ENCODE measurements at regions not wholly inside any gene's neighbourhood (a gene's known extent, or its start where the extent isn't known, plus 50 kb on each side); places are given as distances from the start of the nearest gene placed in this dataset.

GRCh38 chr10:29895456-29895855, 163.9 kb downstream of the JCAD start:
- DNase-seq: no peak
- intact Hi-C loops (cut with micrococcal nuclease): no loop called here
- H3K27me3 Mint-ChIP-seq: peaks cover 9% of the 10 kb centered on the region
- H3K4me1 Mint-ChIP-seq (ENCODE audit: low read depth): no peaks in the 10 kb centered on the region
- CTCF ChIA-PET: interaction anchor here (0.6 kb wide), 1 partner anchor 23 kb away, joined by 3 read pairs; no protein-coding TSS in a partner anchor
- H3K36me3 Mint-ChIP-seq: no peaks in the 10 kb centered on the region
- no peak overlapping the region for H3K27ac Mint-ChIP-seq
- H3K9me3 Mint-ChIP-seq: no peaks in the 10 kb centered on the region
- no peak overlapping the region for H3K4me3 Mint-ChIP-seq
- POLR2A ChIA-PET: no interaction called here

- Mint-ChIP-seq H3K4me3 (no peak overlapping the region), H3K27me3 (peaks cover 7% of the 10 kb centered on the region), H3K9me3 (no peaks in the 10 kb centered on the region), H3K27ac (no peak overlapping the region), H3K4me1 (ENCODE audit: low read depth) (no peaks in the 10 kb centered on the region), H3K36me3 (no peaks in the 10 kb centered on the region)
- intact Hi-C loops (cut with micrococcal nuclease): no loop called here
- DNase-seq: no peak
- CTCF ChIA-PET: no interaction called here
- POLR2A ChIA-PET: no interaction called here
These were observed 171.1 kb downstream of the JCAD start for GRCh38 chr10:29888321-29888720.

- H3K27ac Mint-ChIP-seq: no peak overlapping the region
- no peak overlapping the region for H3K4me3 Mint-ChIP-seq
- no peaks in the 10 kb centered on the region for H3K4me1 Mint-ChIP-seq (ENCODE audit: low read depth)
- DNase-seq: no peak
- no peaks in the 10 kb centered on the region for H3K9me3 Mint-ChIP-seq
- intact Hi-C loops (cut with micrococcal nuclease): no loop called here
- peaks cover 7% of the 10 kb centered on the region for H3K27me3 Mint-ChIP-seq
- ChIA-PET POLR2A (no interaction called here), CTCF (no interaction called here)
- H3K36me3 Mint-ChIP-seq: no peaks in the 10 kb centered on the region
These were observed 173.1 kb downstream of the JCAD start for GRCh38 chr10:29886299-29886698.

- no peaks in the 10 kb centered on the region for H3K36me3 Mint-ChIP-seq
- ChIA-PET POLR2A (no interaction called here), CTCF (interaction anchor here (0.9 kb wide), 1 partner anchor 28 kb away, joined by 5 read pairs; no protein-coding TSS in a partner anchor)
- H3K4me3 Mint-ChIP-seq: no peak overlapping the region
- no peak overlapping the region for H3K27ac Mint-ChIP-seq
- no peak for DNase-seq
- no peaks in the 10 kb centered on the region for H3K9me3 Mint-ChIP-seq
- intact Hi-C loops (cut with micrococcal nuclease): no loop called here
- H3K4me1 Mint-ChIP-seq (ENCODE audit: low read depth): no peaks in the 10 kb centered on the region
- peaks cover 16% of the 10 kb centered on the region for H3K27me3 Mint-ChIP-seq
These were observed 176.2 kb downstream of the JCAD start for GRCh38 chr10:29883231-29883630.

- H3K9me3 Mint-ChIP-seq: no peaks in the 10 kb centered on the region
- no peaks in the 10 kb centered on the region for H3K4me1 Mint-ChIP-seq (ENCODE audit: low read depth)
- H3K27ac Mint-ChIP-seq: no peak overlapping the region
- CTCF ChIA-PET: no interaction called here
- peaks cover 18% of the 10 kb centered on the region for H3K27me3 Mint-ChIP-seq
- intact Hi-C loops (cut with micrococcal nuclease): no loop called here
- no peak for DNase-seq
- H3K36me3 Mint-ChIP-seq: no peaks in the 10 kb centered on the region
- H3K4me3 Mint-ChIP-seq: no peak overlapping the region
- POLR2A ChIA-PET: no interaction called here
These were observed 176.6 kb downstream of the JCAD start for GRCh38 chr10:29882766-29883165.

GRCh38 chr10:29881811-29882210, 177.6 kb downstream of the JCAD start:
- no peak overlapping the region for H3K27ac Mint-ChIP-seq
- no peak overlapping the region for H3K4me3 Mint-ChIP-seq
- H3K4me1 Mint-ChIP-seq (ENCODE audit: low read depth): no peaks in the 10 kb centered on the region
- no peaks in the 10 kb centered on the region for H3K36me3 Mint-ChIP-seq
- DNase-seq: no peak
- H3K27me3 Mint-ChIP-seq: peaks cover 19% of the 10 kb centered on the region
- no peaks in the 10 kb centered on the region for H3K9me3 Mint-ChIP-seq
- intact Hi-C loops (cut with micrococcal nuclease): no loop called here
- ChIA-PET POLR2A (no interaction called here), CTCF (no interaction called here)

- H3K27ac Mint-ChIP-seq: no peak overlapping the region
- DNase-seq: no peak
- H3K36me3 Mint-ChIP-seq: no peaks in the 10 kb centered on the region
- H3K27me3 Mint-ChIP-seq: peaks cover 23% of the 10 kb centered on the region
- CTCF ChIA-PET: no interaction called here
- intact Hi-C loops (cut with micrococcal nuclease): no loop called here
- no peak overlapping the region for H3K4me3 Mint-ChIP-seq
- H3K9me3 Mint-ChIP-seq: no peaks in the 10 kb centered on the region
- H3K4me1 Mint-ChIP-seq (ENCODE audit: low read depth): no peaks in the 10 kb centered on the region
- POLR2A ChIA-PET: no interaction called here
These were observed 178.0 kb downstream of the JCAD start for GRCh38 chr10:29881336-29881771.

- CTCF ChIA-PET: no interaction called here
- no peaks in the 10 kb centered on the region for H3K9me3 Mint-ChIP-seq
- POLR2A ChIA-PET: no interaction called here
These were observed 178.5 kb downstream of the JCAD start for GRCh38 chr10:29880856-29881255.

GRCh38 chr10:29879862-29880261, 179.5 kb downstream of the JCAD start:
- CTCF ChIA-PET: no interaction called here
- intact Hi-C loops (cut with micrococcal nuclease): no loop called here
- no peak for DNase-seq
- H3K27me3 Mint-ChIP-seq: peaks cover 23% of the 10 kb centered on the region
- H3K27ac Mint-ChIP-seq: no peak overlapping the region
- no peaks in the 10 kb centered on the region for H3K9me3 Mint-ChIP-seq
- no peaks in the 10 kb centered on the region for H3K4me1 Mint-ChIP-seq (ENCODE audit: low read depth)
- POLR2A ChIA-PET: no interaction called here
- no peaks in the 10 kb centered on the region for H3K36me3 Mint-ChIP-seq
- H3K4me3 Mint-ChIP-seq: no peak overlapping the region

More at GRCh38 chr10:29880856-29881255, 178.5 kb downstream of the JCAD start:
- H3K27me3 Mint-ChIP-seq: peaks cover 24% of the 10 kb centered on the region
- no peak overlapping the region for H3K4me3 Mint-ChIP-seq
- no peak overlapping the region for H3K27ac Mint-ChIP-seq
- intact Hi-C loops (cut with micrococcal nuclease): no loop called here
- no peaks in the 10 kb centered on the region for H3K36me3 Mint-ChIP-seq
- H3K4me1 Mint-ChIP-seq (ENCODE audit: low read depth): no peaks in the 10 kb centered on the region
- DNase-seq: no peak

- ChIA-PET CTCF (no interaction called here), POLR2A (no interaction called here)
- peaks cover 23% of the 10 kb centered on the region for H3K27me3 Mint-ChIP-seq
- intact Hi-C loops (cut with micrococcal nuclease): no loop called here
- no peak overlapping the region for H3K27ac Mint-ChIP-seq
- no peaks in the 10 kb centered on the region for H3K36me3 Mint-ChIP-seq
- no peak overlapping the region for H3K4me3 Mint-ChIP-seq
- no peaks in the 10 kb centered on the region for H3K9me3 Mint-ChIP-seq
- DNase-seq: no peak
- no peaks in the 10 kb centered on the region for H3K4me1 Mint-ChIP-seq (ENCODE audit: low read depth)
These were observed 180.9 kb downstream of the JCAD start for GRCh38 chr10:29878492-29878891.

- no peaks in the 10 kb centered on the region for H3K4me1 Mint-ChIP-seq (ENCODE audit: low read depth)
- no peak for DNase-seq
- H3K27me3 Mint-ChIP-seq: peaks cover 23% of the 10 kb centered on the region
- H3K9me3 Mint-ChIP-seq: no peaks in the 10 kb centered on the region
- H3K4me3 Mint-ChIP-seq: no peak overlapping the region
- intact Hi-C loops (cut with micrococcal nuclease): no loop called here
- ChIA-PET POLR2A (no interaction called here), CTCF (no interaction called here)
- H3K36me3 Mint-ChIP-seq: no peaks in the 10 kb centered on the region
- H3K27ac Mint-ChIP-seq: no peak overlapping the region
These were observed 181.4 kb downstream of the JCAD start for GRCh38 chr10:29877793-29878491.

- intact Hi-C loops (cut with micrococcal nuclease): no loop called here
- Mint-ChIP-seq H3K4me1 (ENCODE audit: low read depth) (no peaks in the 10 kb centered on the region), H3K27ac (no peak overlapping the region), H3K4me3 (no peak overlapping the region), H3K36me3 (no peaks in the 10 kb centered on the region), H3K27me3 (peaks cover 23% of the 10 kb centered on the region), H3K9me3 (no peaks in the 10 kb centered on the region)
- POLR2A ChIA-PET: no interaction called here
- DNase-seq: no peak
- CTCF ChIA-PET: no interaction called here
These were observed 183.3 kb downstream of the JCAD start for GRCh38 chr10:29876008-29876555.

- ChIA-PET POLR2A (no interaction called here), CTCF (no interaction called here)
- no peaks in the 10 kb centered on the region for H3K36me3 Mint-ChIP-seq
- H3K27ac Mint-ChIP-seq: no peak overlapping the region
- H3K27me3 Mint-ChIP-seq: peaks cover 17% of the 10 kb centered on the region
- DNase-seq: no peak
- intact Hi-C loops (cut with micrococcal nuclease): no loop called here
- no peak overlapping the region for H3K4me3 Mint-ChIP-seq
- no peaks in the 10 kb centered on the region for H3K9me3 Mint-ChIP-seq
- no peaks in the 10 kb centered on the region for H3K4me1 Mint-ChIP-seq (ENCODE audit: low read depth)
These were observed 184.6 kb downstream of the JCAD start for GRCh38 chr10:29874606-29875269.

Measured in activated CD4-positive, alpha-beta memory T cell treated with anti-CD3 and anti-CD28 coated beads for 36 hours (primary cell).